WTC11 (cell line): ENCODE measurements at regions not wholly inside any gene's neighbourhood (a gene's known extent, or its start where the extent isn't known, plus 50 kb on each side); places are given as distances from the start of the nearest gene placed in this dataset.

ENCODE experiments used
- ATAC-seq: fragments of 200-7000 bp; cut with Tn5 transposase; 2 replicates; pipeline ENCODE4 v1.10.0; 2021; ENCODE audit warnings: mild to moderate bottlenecking, moderate library complexity
- CTCF ChIA-PET: fragments of 300-600 bp; sonication (Branson Sonifier 250); formaldehyde crosslinking; loops from one replicate; lab custom pipeline; 2021; ENCODE audit warnings: antibody characterized with exemption; lab: Charles Lee
- POLR2A ChIA-PET: fragments of 350-600 bp; sonication (Branson Sonifier 250); formaldehyde crosslinking; loops from one replicate; lab custom pipeline; 2021; ENCODE audit warnings: antibody characterized with exemption; lab: Charles Lee
- DNase-seq: peaks from one replicate; pipeline ENCODE4 v3.0.0; 2021; ENCODE audit warnings: low spot score
- H3K27ac Mint-ChIP-seq: 2 replicates; pipeline ENCODE4 v1.8.0; 2021; ENCODE audit warnings: mixed read lengths
- H3K27me3 Mint-ChIP-seq: 2 replicates; pipeline ENCODE4 v1.8.0; 2021; ENCODE audit warnings: low read depth, mild to moderate bottlenecking, moderate library complexity, mixed read lengths
- H3K36me3 Mint-ChIP-seq: 2 replicates; pipeline ENCODE4 v1.8.0; 2021; ENCODE audit warnings: mixed read lengths
- H3K4me1 Mint-ChIP-seq: 2 replicates; pipeline ENCODE4 v1.8.0; 2022; ENCODE audit warnings: mixed read lengths
- H3K4me3 Mint-ChIP-seq: 2 replicates; pipeline ENCODE4 v1.8.0; 2021; ENCODE audit warnings: mild to moderate bottlenecking, moderate library complexity, mixed read lengths
- H3K9me3 Mint-ChIP-seq: 2 replicates; pipeline ENCODE4 v1.8.0; 2021; ENCODE audit warnings: mixed read lengths
- CBFB ChIP-seq: sonication (generic); formaldehyde crosslinking; IDR thresholded peaks from 2 replicates; pipeline ENCODE4 v1.8.1; 2022; ENCODE audit warnings: mild to moderate bottlenecking, low read depth, missing genetic modification reagents
- CREB1 ChIP-seq: sonication (generic); formaldehyde crosslinking; IDR thresholded peaks from 2 replicates; pipeline ENCODE4 v1.8.0; 2023; ENCODE audit warnings: mild to moderate bottlenecking, missing genetic modification reagents
- ETV6 ChIP-seq: sonication (generic); formaldehyde crosslinking; IDR thresholded peaks from 2 replicates; pipeline ENCODE4 v1.8.1; 2022; ENCODE audit warnings: mild to moderate bottlenecking, missing genetic modification reagents
- GTF2I ChIP-seq: fragments of 250-450 bp; sonication (Bioruptor Pico); conservative IDR thresholded peaks from 2 replicates; pipeline ENCODE4 v1.4.0; 2021; ENCODE audit warnings: mild to moderate bottlenecking
- IRF1 ChIP-seq: sonication (generic); formaldehyde crosslinking; IDR thresholded peaks from 2 replicates; pipeline ENCODE4 v1.8.0; 2023; ENCODE audit warnings: missing genetic modification reagents
- JAZF1 ChIP-seq: fragments of 250-450 bp; sonication (Bioruptor Pico); IDR thresholded peaks from 2 replicates; pipeline ENCODE4 v1.9.0; 2021; ENCODE audit warnings: moderate library complexity, mild to moderate bottlenecking, inconsistent platforms
- NFE2L1 ChIP-seq: sonication (generic); formaldehyde crosslinking; IDR thresholded peaks from 2 replicates; pipeline ENCODE4 v1.8.1; 2023; ENCODE audit warnings: missing genetic modification reagents
- NR2C2 ChIP-seq: sonication (generic); formaldehyde crosslinking; IDR thresholded peaks from 2 replicates; pipeline ENCODE4 v1.8.0; 2022; ENCODE audit warnings: mild to moderate bottlenecking, missing genetic modification reagents
- OVOL2 ChIP-seq: fragments of 250-450 bp; sonication (Bioruptor Pico); IDR thresholded peaks from 2 replicates; pipeline ENCODE4 v1.9.0; 2021; ENCODE audit warnings: mild to moderate bottlenecking, borderline replicate concordance
- PRDM15 ChIP-seq: sonication (generic); formaldehyde crosslinking; IDR thresholded peaks from 2 replicates; pipeline ENCODE4 v1.8.0; 2022; ENCODE audit warnings: missing genetic modification reagents
- RELA ChIP-seq: sonication (generic); formaldehyde crosslinking; IDR thresholded peaks from 2 replicates; pipeline ENCODE4 v1.8.1; 2022; ENCODE audit warnings: missing genetic modification reagents, mild to moderate bottlenecking, borderline replicate concordance
- RORB ChIP-seq: fragments of 250-450 bp; sonication (Bioruptor Pico); IDR thresholded peaks from 2 replicates; pipeline ENCODE4 v1.9.0; 2021; ENCODE audit warnings: mild to moderate bottlenecking
- SP1 ChIP-seq: sonication (generic); formaldehyde crosslinking; conservative IDR thresholded peaks from 2 replicates; pipeline ENCODE4 v1.8.1; 2022; ENCODE audit warnings: missing genetic modification reagents
- TEAD4 ChIP-seq: sonication (generic); formaldehyde crosslinking; IDR thresholded peaks from 2 replicates; pipeline ENCODE4 v1.8.0; 2022; ENCODE audit warnings: mild to moderate bottlenecking, missing genetic modification reagents
- ZMAT4 ChIP-seq: fragments of 250-450 bp; sonication (Bioruptor Pico); IDR thresholded peaks from 2 replicates; pipeline ENCODE4 v1.9.0; 2021; ENCODE audit warnings: mild to moderate bottlenecking
- ZNF121 ChIP-seq: sonication (generic); formaldehyde crosslinking; IDR thresholded peaks from 2 replicates; pipeline ENCODE4 v1.8.0; 2023; ENCODE audit warnings: missing genetic modification reagents
- ZNF219 ChIP-seq: sonication (generic); formaldehyde crosslinking; IDR thresholded peaks from 2 replicates; pipeline ENCODE4 v1.8.0; 2023; ENCODE audit warnings: missing genetic modification reagents, mild to moderate bottlenecking, borderline replicate concordance
- ZNF263 ChIP-seq: sonication (generic); formaldehyde crosslinking; IDR thresholded peaks from 2 replicates; pipeline ENCODE4 v1.8.1; 2022; ENCODE audit warnings: low read depth, mild to moderate bottlenecking, moderate library complexity, missing genetic modification reagents
- ZNF281 ChIP-seq: sonication (generic); formaldehyde crosslinking; IDR thresholded peaks from 2 replicates; pipeline ENCODE4 v1.8.0; 2023; ENCODE audit warnings: mild to moderate bottlenecking, missing genetic modification reagents
- ZNF317 ChIP-seq: sonication (generic); formaldehyde crosslinking; IDR thresholded peaks from 2 replicates; pipeline ENCODE4 v1.8.1; 2023; ENCODE audit warnings: low read depth, mild to moderate bottlenecking, moderate library complexity, missing genetic modification reagents, borderline replicate concordance
- ZNF425 ChIP-seq: fragments of 250-450 bp; sonication (Bioruptor Pico); conservative IDR thresholded peaks from 2 replicates; pipeline ENCODE4 v1.9.0; 2021; ENCODE audit warnings: mild to moderate bottlenecking
- ZNF671 ChIP-seq: fragments of 250-450 bp; sonication (Bioruptor Pico); IDR thresholded peaks from 2 replicates; pipeline ENCODE4 v1.8.0; 2021; ENCODE audit warnings: mild to moderate bottlenecking

- TF ChIP-seq PRDM15 (CRISPR knock-in tag) (no peak), ZMAT4 (CRISPR knock-in tag) (no peak), OVOL2 (CRISPR knock-in tag) (no peak), CBFB (CRISPR knock-in tag) (no peak)
Observed at GRCh38 chr1:229086686-229087085, 184.2 kb upstream of the RAB4A start (continued).

GRCh38 chr1:229087339-229087738, 183.6 kb upstream of the RAB4A start:
- Mint-ChIP-seq H3K4me1 (peaks cover 47% of the 10 kb centered on the region), H3K9me3 (peaks cover 17% of the 10 kb centered on the region), H3K4me3 (no peak overlapping the region), H3K36me3 (peaks cover 16% of the 10 kb centered on the region), H3K27ac (no peak overlapping the region), H3K27me3 (peaks cover 5% of the 10 kb centered on the region)
- ChIA-PET CTCF (no interaction called here), POLR2A (no interaction called here)
- DNase-seq (no peak), ATAC-seq (no peak)
- TF ChIP-seq ZMAT4 (CRISPR knock-in tag) (no peak), ZNF317 (no peak), TEAD4 (CRISPR knock-in tag) (no peak), IRF1 (no peak), NR2C2 (CRISPR knock-in tag) (no peak), NFE2L1 (CRISPR knock-in tag) (no peak), JAZF1 (CRISPR knock-in tag) (no peak), ZNF263 (no peak), ZNF219 (CRISPR knock-in tag) (no peak), RELA (CRISPR knock-in tag) (no peak), ETV6 (CRISPR knock-in tag) (no peak), SP1 (CRISPR knock-in tag) (no peak), GTF2I (CRISPR knock-in tag) (no peak), CREB1 (CRISPR knock-in tag) (no peak), ZNF425 (CRISPR knock-in tag) (no peak), ZNF671 (CRISPR knock-in tag) (no peak), RORB (CRISPR knock-in tag) (no peak), ZNF281 (CRISPR knock-in tag) (no peak), ZNF121 (no peak)
- TF ChIP-seq, all 79 proteins: peak for 0
